ENCODE measurements at regions not wholly inside any gene's neighbourhood (a gene's known extent, or its start where the extent isn't known, plus 50 kb on each side); places are given as distances from the start of the nearest gene placed in this dataset.
"Not testable (repeated sequence)": the region's sequence is repeated elsewhere in the genome, so short reads cannot be mapped to it uniquely, and the experiment has no call there.

DNA sequence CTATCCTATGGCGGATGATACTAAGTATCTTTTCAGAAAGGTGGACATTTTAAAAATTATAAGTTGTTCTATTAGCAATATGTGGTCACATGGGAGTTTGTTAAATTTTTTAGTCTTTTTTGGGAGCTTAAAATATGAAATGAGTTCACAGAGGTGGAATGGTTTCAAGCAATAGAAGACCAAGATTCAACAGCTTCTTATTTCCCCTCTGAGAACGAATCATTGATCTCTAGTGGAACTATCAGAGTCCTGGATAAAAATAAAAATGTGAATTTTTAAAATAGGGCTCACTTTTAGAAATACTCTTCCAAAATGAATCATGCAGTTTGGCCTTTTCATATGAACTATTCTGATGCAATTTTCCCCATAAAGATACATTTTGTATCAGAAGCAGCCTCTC, 467.7 kb upstream of the KLF6 start:
- no peak for DNase-seq

DNA sequence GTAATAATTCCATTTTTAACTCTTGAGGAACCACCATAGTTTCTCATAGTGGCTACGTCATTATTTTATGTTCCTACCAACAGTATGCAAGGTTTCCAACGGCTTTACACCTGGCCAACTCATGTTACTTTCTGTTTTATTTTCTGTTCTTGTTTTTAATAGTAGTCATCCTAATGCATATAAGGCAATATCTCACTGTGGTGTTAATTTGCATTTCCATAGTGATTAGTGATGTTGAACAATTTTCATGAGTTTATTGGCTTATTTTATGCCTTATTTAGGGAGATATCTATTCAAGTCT, 465.5 kb upstream of the KLF6 start:
- DNase-seq: no peak

DNA sequence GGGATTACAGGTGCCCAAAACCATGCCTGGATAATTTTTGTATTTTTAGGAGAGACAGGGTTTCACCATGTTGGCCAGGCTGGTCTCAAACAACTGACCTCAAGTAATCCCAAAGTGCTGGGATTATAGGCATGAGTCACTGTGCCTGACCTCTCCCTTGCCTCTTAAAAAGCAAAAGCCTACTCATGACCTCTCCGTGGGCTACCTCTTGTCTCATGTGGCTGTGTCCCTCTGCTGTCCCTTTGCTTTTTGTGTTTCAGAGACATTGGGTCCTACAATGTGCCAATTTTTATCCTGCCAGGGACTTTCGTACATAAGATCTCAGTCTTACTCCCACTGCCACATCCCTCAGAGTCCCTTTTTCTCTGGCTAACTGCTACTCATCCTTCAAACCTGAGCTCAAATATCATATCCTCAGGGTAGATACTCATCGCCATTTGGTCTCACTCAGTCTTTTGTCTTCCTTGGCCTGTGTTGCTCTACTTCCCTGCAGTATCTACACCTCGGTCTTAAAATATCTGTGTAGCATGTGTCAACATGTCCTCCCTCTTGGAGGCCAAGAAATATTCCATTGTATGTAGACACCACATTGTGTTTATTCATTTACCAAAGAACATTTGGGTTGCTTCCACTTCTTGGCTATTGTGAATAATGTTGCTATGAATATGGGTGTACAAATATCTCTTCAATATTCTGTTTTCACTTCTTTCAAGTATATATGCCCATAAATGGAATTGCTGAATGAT, 465.0 kb upstream of the KLF6 start:
- no peak for DNase-seq

DNA sequence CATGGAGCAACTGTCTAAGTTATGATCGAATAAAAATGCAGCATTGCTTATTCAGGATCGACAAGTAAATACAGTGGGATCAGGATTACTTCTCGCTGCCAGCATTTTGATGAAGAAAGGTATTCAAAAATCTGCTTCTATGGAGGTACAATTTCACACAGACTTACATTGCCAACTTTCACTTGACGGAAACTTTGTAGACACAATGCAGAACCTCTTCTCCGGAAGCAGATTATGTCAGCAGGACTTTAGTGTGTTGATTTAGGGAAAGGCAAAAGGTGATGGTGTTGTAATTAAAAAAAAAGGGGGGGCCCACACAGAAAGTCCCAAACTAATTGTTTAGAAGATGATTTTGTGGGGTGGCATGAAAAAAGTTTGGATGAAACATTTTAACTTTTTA, 462.4 kb upstream of the KLF6 start:
- DNase-seq: no peak

DNA sequence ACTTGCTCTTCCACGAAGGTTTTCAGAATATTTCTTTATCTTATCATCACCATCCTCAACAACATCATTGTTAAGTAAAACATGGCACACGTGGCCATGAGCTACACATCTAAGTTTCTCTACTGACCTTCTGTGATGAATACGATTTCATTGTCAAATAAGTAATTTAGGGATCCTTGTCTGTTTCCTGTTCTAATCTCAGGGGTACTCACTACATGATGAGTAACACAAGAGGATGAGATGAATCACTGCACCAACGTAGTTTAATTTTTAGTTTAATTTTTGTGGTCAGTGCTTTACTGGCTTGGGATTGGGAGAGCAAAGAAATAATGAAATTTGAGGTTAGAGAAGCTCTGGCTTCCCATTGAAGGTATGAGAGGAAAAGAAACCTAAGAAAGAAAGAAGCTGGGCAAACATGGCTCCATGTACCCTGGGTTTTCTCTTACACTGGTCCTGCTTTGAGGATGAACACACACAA, 461.9 kb upstream of the KLF6 start:
- no peak for DNase-seq

DNA sequence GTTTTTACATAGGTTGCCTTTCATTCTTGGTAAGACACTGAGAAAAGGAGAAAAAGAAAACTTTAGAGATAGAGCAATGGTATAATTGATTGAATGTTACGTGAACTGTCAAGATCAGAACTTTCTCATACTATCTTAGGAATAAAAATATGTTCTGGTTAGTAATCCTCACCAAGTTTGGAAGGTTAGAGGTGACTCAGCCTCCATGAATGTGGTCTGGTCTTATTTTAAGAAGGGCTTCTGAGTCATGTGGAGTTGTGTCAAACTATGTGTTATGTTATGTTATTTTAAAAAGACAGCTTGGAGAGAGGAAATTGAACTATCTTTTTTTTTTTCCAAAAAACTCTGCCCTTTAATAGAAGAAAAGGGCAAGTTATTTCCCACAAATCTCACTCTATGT, 458.6 kb upstream of the KLF6 start:
- peak in 1 of 2 experiments; percentile 16 for DNase-seq

DNA sequence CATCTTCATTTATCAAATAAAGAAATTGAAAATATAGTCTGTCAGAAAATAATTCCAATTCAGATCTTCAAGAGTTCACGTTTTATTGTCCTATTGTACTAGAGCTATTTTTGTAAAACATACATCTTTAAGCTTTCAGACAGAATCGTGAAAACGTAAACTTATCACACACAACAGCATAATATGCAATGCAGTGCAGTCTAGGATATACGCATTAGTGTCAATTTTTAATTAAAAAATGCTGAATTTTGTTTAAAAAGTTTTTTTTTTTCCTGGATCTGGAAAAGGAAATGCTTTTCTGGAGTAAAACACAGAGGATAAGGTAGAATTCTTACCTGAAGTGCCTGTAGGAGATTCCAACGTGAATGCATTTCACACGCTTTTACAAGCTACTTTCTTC, 458.2 kb upstream of the KLF6 start:
- no peak for DNase-seq

DNA sequence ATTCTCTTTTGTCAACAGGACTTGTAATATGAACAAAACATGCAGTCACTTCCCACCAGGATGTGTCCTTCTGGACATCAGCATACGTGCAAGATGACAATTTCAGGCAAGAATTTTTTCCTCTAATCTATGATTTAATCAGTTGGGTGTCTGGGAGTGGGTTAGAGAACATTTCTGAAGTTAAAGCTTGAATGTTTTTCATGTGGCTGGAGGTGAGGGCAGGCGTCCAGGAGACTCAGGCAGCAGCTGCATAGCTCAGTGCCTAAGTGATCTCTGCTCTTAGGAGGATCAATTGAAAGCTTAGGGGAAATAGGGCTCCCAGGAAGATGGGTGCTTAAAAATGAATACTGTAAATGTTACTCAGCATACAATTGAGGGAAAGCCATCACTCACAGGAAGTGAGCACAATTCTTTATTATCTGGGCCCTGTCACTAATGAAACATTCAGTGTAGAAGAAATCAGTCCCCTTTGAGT, 457.6 kb upstream of the KLF6 start:
- no peak for DNase-seq

DNA sequence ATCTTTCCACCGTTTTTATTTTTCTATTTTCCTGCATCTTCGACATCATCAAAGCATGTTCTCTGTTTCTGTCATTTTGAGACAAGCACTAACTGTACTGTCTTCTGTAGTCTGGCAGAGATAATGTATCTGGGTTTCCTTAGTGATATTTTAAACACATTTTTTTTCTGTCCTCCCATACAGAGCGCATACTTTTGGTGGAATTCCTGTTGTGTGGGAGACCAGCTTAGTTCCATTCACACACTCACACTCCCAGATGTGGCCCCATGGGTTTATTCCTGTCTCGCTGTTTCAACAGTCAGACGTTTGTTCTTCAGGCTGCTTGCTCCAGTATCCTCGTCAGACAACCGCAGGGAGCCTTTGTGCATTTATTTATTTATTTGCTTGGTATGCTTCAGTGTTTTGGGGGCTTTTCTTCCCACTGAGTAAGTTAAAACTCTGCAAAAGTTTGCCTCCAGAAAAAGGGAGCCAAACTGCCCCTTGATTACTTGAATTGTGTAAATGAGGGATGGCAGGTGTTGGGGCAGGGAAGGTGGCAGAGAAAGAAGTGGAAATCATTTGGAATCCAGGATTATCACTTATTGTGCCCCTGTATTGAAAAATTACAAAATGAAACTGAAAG, 456.8 kb upstream of the KLF6 start:
- DNase-seq: no peak

DNA sequence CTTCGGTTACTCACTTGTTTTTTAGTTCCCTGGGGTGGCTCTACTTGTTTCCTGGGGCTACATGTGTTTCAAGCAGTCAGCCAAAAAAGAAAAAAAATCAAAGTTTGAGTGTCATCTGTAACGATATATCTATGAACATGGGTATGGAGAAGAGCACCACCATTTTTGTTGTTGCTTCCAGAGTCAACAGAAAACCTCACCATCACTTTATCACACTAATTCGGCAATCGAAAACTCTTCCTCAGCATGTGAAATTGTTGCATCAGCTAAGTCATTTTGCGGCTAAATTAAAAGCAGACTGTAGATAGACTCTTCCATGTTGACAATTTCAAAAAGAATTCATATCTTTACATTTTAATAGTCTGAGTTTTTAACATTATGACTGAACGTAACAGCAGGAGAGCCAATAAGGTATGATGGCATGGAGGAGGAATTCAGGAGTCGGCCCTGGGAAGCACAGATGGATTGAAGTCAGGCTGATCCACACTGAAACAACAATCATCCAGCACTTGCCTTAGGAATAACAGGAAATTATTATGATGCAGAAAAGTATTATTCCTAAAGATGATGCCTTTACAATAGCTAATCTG, 455.7 kb upstream of the KLF6 start:
- no peak for DNase-seq

DNA sequence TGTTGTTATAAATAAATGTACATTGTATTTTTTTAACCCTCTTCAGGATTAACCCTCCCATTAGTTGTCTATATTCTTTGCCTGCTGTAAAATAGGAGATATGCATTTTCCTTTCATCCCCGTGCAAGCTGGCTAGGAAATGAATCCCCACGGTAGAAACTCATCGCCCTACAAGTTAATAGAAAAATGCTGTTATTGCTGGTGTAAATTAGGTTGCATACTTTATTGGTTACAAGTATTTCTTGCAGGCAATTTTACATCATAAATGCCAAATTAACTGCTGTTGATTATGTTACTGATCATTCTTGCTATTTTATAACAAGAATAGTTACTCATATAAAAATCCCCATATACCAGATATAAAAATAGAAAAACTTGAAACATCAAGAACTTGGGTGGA, 454.2 kb upstream of the KLF6 start:
- DNase-seq: no peak

DNA sequence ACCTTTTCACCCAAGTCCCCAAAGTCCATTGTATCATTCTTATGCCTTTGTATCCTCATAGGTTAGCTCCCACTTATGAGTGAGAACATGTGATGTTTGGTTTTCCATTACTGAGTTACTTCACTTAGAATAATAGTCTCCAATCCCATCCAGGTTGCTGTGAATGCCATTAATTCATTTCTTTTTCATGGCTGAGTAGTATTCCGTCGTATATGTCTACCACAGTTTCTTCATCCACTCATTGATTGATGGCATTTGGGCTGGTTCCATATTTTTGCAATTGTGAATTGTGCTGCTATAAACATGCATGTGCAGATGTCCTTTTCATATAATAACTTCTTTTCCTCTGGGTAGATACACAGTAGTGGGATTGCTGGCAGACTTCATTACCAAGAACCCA, 451.9 kb upstream of the KLF6 start:
- not testable (repeated sequence) for DNase-seq

DNA sequence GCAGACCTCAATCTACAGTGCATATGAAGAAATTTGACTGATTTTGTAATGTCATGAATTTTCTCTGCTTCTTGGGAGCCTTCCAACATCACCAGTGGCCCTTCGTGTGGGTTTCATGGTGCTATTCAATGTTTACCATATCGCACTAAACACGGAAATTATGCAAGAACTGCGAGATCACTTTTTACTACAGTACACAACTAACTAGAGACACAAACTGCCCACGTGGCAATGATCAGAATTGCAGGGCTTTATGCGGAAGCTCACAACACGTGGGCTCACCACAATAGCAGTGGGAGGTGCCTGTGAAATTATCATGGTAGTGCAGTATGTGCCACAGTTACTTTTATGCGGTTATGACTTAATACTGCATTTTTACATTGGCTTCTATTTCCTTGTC, 449.7 kb upstream of the KLF6 start:
- peak in 1 of 2 experiments; percentile 26 for DNase-seq

DNA sequence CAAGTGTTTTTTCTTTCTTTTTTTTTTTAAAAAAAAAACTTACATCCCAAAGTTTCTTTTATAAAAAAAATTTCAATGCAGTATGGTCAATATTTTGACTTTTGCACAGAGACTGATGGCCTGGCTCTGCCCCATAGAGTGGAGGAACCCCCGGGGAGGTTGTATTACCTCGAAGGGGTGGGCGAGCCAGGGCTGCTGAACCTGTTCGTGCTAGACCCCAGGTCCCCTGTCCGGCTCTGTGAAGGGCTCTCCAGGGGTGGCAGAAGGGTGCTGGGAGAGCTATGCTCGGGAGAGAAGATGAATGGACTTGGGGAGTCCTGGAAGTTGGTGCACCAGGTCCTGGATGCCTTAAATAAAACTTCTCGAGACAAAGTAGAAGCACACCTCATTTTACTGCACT, 446.4 kb upstream of the KLF6 start:
- no peak for DNase-seq

DNA sequence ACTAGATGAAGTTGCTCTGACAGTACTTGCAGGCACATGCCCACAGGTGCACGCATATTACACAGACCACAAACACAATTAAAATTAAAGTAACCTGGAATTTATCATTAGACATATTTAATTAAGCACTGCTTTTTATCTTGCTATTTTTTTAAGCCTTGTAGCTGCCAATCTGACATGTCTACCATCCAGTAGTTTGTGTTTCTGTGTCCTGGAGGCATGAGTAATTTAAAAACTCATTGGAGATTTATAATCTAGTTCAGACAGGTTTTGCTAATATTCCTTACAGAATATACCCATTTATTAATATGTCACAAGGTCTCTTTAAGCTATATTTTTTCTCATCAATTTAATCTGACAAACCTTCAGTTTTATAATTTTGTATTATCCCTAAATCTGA, 445.0 kb upstream of the KLF6 start:
- no peak for DNase-seq

DNA sequence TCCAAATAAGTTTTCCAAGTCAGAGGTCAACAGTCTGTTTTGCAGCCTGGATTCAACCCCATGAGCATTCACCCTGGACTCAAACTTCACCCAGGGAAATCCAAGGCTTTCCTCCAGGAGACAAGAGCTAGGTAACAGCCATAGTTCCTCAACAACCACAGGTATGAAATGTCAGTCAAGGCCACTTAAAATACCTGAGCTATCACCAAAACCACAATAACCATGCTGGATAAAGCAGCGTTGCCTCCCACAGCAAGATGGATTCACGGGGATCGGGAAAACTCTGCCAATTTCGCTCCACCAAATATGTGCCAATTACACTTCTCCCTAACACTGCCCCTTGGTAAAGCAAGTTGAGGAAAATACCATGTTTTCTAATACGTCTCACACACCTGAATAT, 444.1 kb upstream of the KLF6 start:
- no peak for DNase-seq

DNA sequence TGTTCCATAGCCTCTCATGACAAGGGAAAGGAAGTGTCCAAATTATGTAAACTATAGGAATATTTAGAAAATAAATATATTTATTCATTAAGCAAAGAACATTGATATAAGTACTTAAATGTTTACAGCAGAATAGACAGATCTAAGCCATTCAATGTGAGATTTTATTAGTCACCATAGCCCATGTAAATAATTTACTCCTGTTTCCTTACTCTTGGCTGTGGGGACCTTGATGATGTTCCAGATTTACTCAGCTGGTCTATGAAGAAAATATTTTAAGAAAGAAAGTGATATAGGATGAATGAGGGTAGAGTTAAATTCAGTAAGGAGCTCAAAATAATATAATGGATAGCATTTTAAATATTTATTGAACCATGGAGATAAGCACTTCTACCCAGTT, 442.6 kb upstream of the KLF6 start:
- DNase-seq: no peak

DNA sequence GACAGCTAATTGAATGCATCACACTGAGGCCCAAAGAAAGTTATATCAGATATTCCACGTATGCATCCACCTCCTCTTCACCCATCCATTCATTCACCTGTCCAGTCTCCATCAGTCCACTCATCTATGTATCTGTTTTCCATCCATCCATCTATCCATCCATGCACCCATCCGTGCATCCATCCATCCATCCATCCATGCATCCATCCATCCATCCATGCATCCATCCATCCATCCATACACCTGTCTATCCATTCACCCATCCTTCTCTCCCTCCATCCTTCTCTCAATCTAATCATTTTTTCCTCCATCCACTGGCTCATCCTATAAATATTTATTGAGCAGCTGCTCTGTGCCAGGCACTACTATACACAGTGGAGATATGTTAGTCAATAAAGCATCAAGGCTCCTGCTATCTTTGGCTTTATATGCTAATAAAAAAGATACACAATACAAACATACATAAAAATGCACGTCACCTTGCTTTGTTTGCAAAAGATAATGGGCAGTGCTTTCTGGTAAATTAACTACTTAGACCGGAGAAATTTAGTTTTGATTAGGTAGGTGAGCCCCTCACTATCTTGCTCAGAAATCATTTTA, 442.0 kb upstream of the KLF6 start:
- DNase-seq: no peak

DNA sequence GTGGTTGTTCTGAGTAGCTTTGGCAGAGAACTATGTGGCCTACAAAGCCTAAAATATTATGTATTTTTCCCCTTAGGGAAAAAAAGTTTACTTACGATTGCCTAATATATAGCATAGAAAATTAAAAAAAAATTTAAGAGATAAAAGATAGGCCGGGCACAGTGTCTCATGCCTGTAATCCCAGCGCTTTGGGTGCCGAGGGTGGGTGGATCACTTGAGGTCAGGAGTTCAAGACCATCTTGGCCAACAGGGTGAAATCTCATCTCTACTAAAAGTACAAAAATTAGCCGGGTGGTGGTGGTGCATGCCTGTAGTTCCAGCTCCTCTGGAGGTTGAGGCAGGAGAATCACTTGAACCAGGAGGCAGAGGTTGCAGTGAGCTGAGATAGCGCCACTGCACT, 439.2 kb upstream of the KLF6 start:
- no peak for DNase-seq

DNA sequence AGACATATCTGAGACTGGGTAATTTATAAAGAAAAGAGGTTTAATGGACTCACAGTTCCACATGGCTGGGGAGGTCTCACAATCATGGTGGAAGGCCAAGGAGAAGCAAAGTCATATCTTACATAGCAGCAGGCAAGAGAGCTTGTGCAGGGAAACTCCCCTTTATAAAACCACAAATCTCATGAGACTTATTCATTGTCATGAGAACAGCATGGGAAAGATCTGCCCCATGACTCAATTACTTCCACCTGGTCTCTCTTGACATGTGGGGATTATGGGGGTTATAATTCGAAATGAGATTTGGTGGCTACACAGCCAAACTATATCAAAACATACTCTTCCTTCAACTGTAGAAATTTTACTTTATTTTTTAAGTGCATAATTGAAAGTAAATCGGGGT, 436.3 kb upstream of the KLF6 start:
- DNase-seq: not testable (repeated sequence)

DNA sequence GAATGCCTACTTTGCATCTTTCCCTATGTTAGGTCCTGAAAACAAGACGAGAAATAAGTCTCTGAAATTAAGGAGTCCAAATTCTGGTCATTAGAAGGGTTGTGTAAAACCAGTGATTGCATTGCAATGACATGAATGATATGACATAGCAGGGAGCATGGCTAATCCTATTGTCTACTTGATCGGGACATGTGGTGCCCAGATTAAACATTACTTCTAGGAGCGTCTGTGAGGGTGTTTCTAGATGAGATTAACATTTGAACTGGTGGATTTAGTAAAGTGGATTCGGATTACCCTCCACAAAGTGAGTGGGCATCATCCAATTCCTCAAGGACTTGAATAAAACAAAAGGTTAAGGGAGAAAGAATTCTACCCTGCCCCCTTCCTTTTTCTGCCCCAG, 434.9 kb upstream of the KLF6 start:
- DNase-seq: no peak

DNA sequence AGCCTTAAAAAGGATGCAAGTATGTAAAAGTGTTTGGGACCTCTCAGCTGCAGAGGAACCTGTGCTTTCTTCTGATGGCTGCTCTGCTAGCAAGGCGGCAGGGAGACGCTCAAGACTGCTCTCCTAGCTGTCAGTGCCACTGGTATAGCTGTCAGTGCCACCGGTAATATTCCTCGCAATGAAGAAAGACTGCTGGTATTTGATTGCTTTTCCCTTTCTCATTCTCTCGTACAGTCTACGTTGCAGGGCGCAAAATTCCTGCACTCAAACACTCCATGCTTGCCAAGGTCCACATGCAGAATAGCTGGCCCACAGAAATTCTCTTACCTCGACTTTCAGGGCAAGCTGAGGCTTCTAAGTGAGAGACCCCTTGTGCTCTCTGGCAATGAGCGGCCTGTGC, 432.6 kb upstream of the KLF6 start:
- no peak for DNase-seq

DNA sequence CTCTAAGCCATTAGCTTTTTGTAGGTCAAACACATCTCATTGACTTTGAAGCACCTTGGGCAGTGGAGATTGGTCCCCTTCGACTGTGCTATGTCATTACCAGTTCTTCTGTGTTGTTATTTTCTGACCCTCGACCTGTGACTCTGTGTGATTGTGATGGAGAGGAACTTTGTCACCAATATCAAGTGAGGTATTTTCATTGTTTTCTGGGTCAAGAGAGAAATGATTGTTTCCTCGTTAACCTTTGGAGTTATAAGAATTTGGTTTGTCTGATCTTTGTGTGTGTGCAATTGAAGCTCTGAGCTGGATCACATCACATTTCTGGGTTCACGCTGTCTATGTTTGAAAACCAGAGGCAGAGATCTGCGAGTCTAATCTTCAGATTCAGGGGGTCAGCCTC, 432.2 kb upstream of the KLF6 start:
- DNase-seq: no peak

DNA sequence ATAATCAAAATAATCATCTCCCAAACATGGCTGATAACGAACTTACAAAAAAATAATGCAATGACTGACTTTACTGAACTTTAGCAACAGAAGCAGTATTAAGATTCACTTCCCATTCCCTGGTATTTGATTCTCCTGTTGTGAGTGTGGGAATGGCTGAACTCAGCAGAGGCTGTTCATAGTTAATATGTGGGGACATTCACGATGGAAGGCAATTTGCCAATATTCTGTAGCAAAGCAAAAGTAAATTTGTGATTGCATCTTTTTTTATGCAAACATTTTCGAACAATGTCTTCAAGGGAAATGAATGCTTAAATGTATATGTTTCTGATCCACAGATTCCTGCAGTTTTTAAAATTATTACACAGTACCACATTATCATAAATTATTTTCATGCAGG, 431.7 kb upstream of the KLF6 start:
- DNase-seq: no peak
